CD4-positive, alpha-beta T cell (primary cell): ENCODE measurements at regions not wholly inside any gene's neighbourhood (a gene's known extent, or its start where the extent isn't known, plus 50 kb on each side); places are given as distances from the start of the nearest gene placed in this dataset.

ENCODE experiments used
- ATAC-seq: fragments of 200-7000 bp; cut with Tn5 transposase; one replicate; pipeline ENCODE4 v1.10.0; 2022; ENCODE audit warnings: mild to moderate bottlenecking; ENCODE audit not compliant: poor library complexity
- CTCF ChIA-PET: fragments of 350-600 bp; sonication (Branson Sonifier 250); formaldehyde crosslinking; loops from one replicate; lab custom pipeline; 2021; ENCODE audit warnings: antibody characterized with exemption, inconsistent platforms; lab: Charles Lee
- POLR2A ChIA-PET: fragments of 350-600 bp; sonication (Branson Sonifier 250); formaldehyde crosslinking; loops from one replicate; lab custom pipeline; 2021; ENCODE audit warnings: antibody characterized with exemption, inconsistent platforms; lab: Charles Lee
- DNase-seq, 14 experiments: peaks; one replicate each; pipeline ENCODE4 v3.0.0-alpha.2; 2013 to 2020; ENCODE audit warnings: mixed read lengths in 2 of 14
- H3K27ac ChIP-seq, 2 donors: one replicate each; pipeline versions ENCODE4 v1.5.1 to v1.7.0; 2013; ENCODE audit warnings: low read length in 2 of 2, low read depth in 1 of 2, mild to moderate bottlenecking in 1 of 2
- H3K27me3 ChIP-seq, 2 experiments: 1 replicate in 1 of 2; 2 replicates in 1 of 2; pipeline versions ENCODE4 v1.6.1 to v1.7.0; 2013; ENCODE audit warnings: low read length in 2 of 2, control low read depth in 1 of 2, mild to moderate bottlenecking in 1 of 2, moderate library complexity in 1 of 2; ENCODE audit not compliant: insufficient read depth in 2 of 2, control insufficient read depth in 1 of 2
- H3K36me3 ChIP-seq: one replicate; pipeline ENCODE4 v1.6.1; 2013; ENCODE audit warnings: low read length, control low read depth; ENCODE audit not compliant: insufficient read depth
- H3K4me1 ChIP-seq: one replicate; pipeline ENCODE4 v1.6.1; 2013; ENCODE audit warnings: low read length, control low read depth; ENCODE audit not compliant: insufficient read depth
- H3K4me3 ChIP-seq: one replicate; pipeline ENCODE4 v1.5.1; 2013; ENCODE audit warnings: mild to moderate bottlenecking, low read length, moderate library complexity
- H3K9me3 ChIP-seq, 2 experiments: 1 replicate in 1 of 2; 2 replicates in 1 of 2; pipeline versions ENCODE4 v1.6.1 to v1.7.0; 2013; ENCODE audit warnings: low read length in 2 of 2, mild to moderate bottlenecking in 2 of 2, control low read depth in 1 of 2, moderate library complexity in 1 of 2; ENCODE audit not compliant: control insufficient read depth in 1 of 2, insufficient read depth in 1 of 2
- H3K27ac Mint-ChIP-seq: one replicate; pipeline ENCODE4 v1.8.0; 2020; ENCODE audit warnings: mixed read lengths
- H3K27me3 Mint-ChIP-seq: one replicate; pipeline ENCODE4 v1.8.0; 2021; ENCODE audit warnings: mixed read lengths
- H3K36me3 Mint-ChIP-seq: one replicate; pipeline ENCODE4 v1.8.0; 2021; ENCODE audit warnings: low read depth, mixed read lengths
- H3K4me1 Mint-ChIP-seq: one replicate; pipeline ENCODE4 v1.8.0; 2021; ENCODE audit warnings: low read depth, mixed read lengths
- H3K4me3 Mint-ChIP-seq: one replicate; pipeline ENCODE4 v1.8.0; 2020; ENCODE audit warnings: mild to moderate bottlenecking, mixed read lengths
- H3K9me3 Mint-ChIP-seq: one replicate; pipeline ENCODE4 v1.8.0; 2020; ENCODE audit warnings: mixed read lengths
- intact Hi-C, 2 experiments: fragments of 100-400 bp; cut with DNase I in 1 of 2; cut with micrococcal nuclease in 1 of 2; formaldehyde crosslinking; loops; one replicate each; pipeline versions ENCODE4 v1.15.1 to v1.9.0; 2023 to 2025; cut with DNase I, micrococcal nuclease
- TF ChIP-seq, protein P1 (sequence below): fragments of 200-600 bp; IDR thresholded peaks from one replicate; pipeline ENCODE4 v1.8.0; 2022; ENCODE audit warnings: antibody characterized with exemption, mild to moderate bottlenecking

- no peaks in the 10 kb centered on the region for H3K4me1 ChIP-seq
- ATAC-seq (no peak), DNase-seq (no peak)
- H3K27ac ChIP-seq, result no peak overlapping the region
- TF ChIP-seq, protein P1, sequence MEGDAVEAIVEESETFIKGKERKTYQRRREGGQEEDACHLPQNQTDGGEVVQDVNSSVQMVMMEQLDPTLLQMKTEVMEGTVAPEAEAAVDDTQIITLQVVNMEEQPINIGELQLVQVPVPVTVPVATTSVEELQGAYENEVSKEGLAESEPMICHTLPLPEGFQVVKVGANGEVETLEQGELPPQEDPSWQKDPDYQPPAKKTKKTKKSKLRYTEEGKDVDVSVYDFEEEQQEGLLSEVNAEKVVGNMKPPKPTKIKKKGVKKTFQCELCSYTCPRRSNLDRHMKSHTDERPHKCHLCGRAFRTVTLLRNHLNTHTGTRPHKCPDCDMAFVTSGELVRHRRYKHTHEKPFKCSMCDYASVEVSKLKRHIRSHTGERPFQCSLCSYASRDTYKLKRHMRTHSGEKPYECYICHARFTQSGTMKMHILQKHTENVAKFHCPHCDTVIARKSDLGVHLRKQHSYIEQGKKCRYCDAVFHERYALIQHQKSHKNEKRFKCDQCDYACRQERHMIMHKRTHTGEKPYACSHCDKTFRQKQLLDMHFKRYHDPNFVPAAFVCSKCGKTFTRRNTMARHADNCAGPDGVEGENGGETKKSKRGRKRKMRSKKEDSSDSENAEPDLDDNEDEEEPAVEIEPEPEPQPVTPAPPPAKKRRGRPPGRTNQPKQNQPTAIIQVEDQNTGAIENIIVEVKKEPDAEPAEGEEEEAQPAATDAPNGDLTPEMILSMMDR, result no peak
- H3K36me3 ChIP-seq, result no peaks in the 10 kb centered on the region
- peaks cover 2 to 24% of the 10 kb centered on the region in 2 experiments for H3K27me3 ChIP-seq
- H3K9me3 Mint-ChIP-seq, result no peaks in the 10 kb centered on the region
- H3K4me1 Mint-ChIP-seq, result peaks cover 22% of the 10 kb centered on the region
- intact Hi-C loops, result no loop called here
- peak overlapping the region; percentile 34 for H3K4me3 Mint-ChIP-seq
- ChIA-PET CTCF (interaction anchor here (1.1 kb wide), 1 partner anchor 12 kb away, joined by 3 read pairs; no protein-coding TSS in a partner anchor), POLR2A (no interaction called here)
- H3K27ac Mint-ChIP-seq, result no peak overlapping the region
- peaks cover 0 to 8% of the 10 kb centered on the region in 2 experiments for H3K9me3 ChIP-seq
- no peak overlapping the region for H3K4me3 ChIP-seq
- H3K36me3 Mint-ChIP-seq, result no peaks in the 10 kb centered on the region
- peaks cover 43% of the 10 kb centered on the region for H3K27me3 Mint-ChIP-seq
Observed at GRCh38 chr4:123507376-123507775, 110.8 kb downstream of the SPRY1 start.

DNA sequence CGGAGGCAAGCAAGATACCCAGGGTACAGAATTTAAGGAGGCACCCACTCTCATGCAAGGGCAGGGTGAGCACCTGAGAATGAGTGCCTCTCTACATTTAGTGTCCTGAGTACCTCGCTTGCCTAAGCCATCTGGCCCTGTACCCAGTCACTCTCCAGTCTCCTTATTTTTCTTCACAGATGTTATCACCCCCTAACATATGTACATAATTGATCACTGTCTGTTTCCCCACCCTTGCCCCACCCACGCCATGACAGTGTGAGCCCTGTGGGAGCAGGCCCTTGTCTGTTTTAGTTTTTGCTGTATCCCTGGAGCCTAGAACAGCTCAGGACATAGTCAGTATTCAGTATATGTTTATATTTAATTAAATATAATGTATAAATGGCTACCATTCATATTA lies 113.6 kb downstream of the SPRY1 start:
- H3K9me3 ChIP-seq, result peaks cover 0 to 8% of the 10 kb centered on the region in 2 experiments
- peaks cover 0 to 7% of the 10 kb centered on the region in 2 experiments for H3K27me3 ChIP-seq
- no peaks in the 10 kb centered on the region for H3K36me3 Mint-ChIP-seq
- intact Hi-C loops, result no loop called here
- POLR2A ChIA-PET, result no interaction called here
- H3K4me3 ChIP-seq, result no peak overlapping the region
- H3K9me3 Mint-ChIP-seq, result no peaks in the 10 kb centered on the region
- peaks cover 14% of the 10 kb centered on the region for H3K4me1 Mint-ChIP-seq
- ATAC-seq (no peak), DNase-seq (no peak)
- TF ChIP-seq, protein P1, result no peak
- peaks cover 27% of the 10 kb centered on the region for H3K27me3 Mint-ChIP-seq
- H3K27ac Mint-ChIP-seq, result no peak overlapping the region
- no peaks in the 10 kb centered on the region for H3K36me3 ChIP-seq
- CTCF ChIA-PET, result no interaction called here
- H3K4me1 ChIP-seq, result no peaks in the 10 kb centered on the region
- H3K4me3 Mint-ChIP-seq, result no peak overlapping the region
- no peak overlapping the region for H3K27ac ChIP-seq

GRCh38 chr4:123510659-123511058 lies 114.1 kb downstream of the SPRY1 start:
- Mint-ChIP-seq H3K9me3 (no peaks in the 10 kb centered on the region), H3K4me3 (no peak overlapping the region), H3K4me1 (peaks cover 9% of the 10 kb centered on the region), H3K27me3 (peaks cover 23% of the 10 kb centered on the region), H3K27ac (no peak overlapping the region), H3K36me3 (no peaks in the 10 kb centered on the region)
- ATAC-seq (no peak), DNase-seq (no peak)
- peaks cover 0 to 5% of the 10 kb centered on the region in 2 experiments for H3K27me3 ChIP-seq
- H3K9me3 ChIP-seq, result peaks cover 0 to 8% of the 10 kb centered on the region in 2 experiments
- CTCF ChIA-PET, result no interaction called here
- no peaks in the 10 kb centered on the region for H3K4me1 ChIP-seq
- H3K27ac ChIP-seq, result no peak overlapping the region
- POLR2A ChIA-PET, result no interaction called here
- intact Hi-C loops, result no loop called here
- TF ChIP-seq, protein P1, result no peak
- no peak overlapping the region for H3K4me3 ChIP-seq
- no peaks in the 10 kb centered on the region for H3K36me3 ChIP-seq
